ENCODE measurements at regions not wholly inside any gene's neighbourhood (a gene's known extent, or its start where the extent isn't known, plus 50 kb on each side); places are given as distances from the start of the nearest gene placed in this dataset.
A peak's percentile ranks its signal among the peaks of the same experiment; 100 is the strongest.
"Not testable (repeated sequence)": the region's sequence is repeated elsewhere in the genome, so short reads cannot be mapped to it uniquely, and the experiment has no call there.

DNA sequence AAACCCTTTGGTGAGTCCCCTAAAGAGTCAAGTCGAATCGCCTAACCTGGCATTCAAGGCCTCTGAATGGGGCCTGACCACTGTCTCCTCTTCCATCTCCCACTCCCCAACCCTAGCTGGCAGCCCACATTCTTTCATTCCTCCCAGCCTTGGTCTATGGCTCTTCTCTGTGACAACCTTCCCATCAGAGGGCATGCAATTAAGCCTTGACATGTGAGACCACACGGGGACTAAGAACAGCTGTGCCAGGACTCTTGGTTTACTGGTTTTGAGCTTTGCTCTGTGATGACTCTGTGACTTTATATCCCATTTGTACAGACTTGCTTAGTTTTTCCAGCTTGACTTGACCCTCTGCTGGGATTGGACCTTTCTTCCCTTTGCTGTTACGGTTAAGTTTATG lies 116.6 kb downstream of the BUB3 start:
- no peak for DNase-seq

GRCh38 chr10:123272171-123272570 lies 118.0 kb downstream of the BUB3 start:
- DNase-seq = no peak

- DNase-seq = no peak
Observed at GRCh38 chr10:123274306-123275135, 120.3 kb downstream of the BUB3 start.

DNA sequence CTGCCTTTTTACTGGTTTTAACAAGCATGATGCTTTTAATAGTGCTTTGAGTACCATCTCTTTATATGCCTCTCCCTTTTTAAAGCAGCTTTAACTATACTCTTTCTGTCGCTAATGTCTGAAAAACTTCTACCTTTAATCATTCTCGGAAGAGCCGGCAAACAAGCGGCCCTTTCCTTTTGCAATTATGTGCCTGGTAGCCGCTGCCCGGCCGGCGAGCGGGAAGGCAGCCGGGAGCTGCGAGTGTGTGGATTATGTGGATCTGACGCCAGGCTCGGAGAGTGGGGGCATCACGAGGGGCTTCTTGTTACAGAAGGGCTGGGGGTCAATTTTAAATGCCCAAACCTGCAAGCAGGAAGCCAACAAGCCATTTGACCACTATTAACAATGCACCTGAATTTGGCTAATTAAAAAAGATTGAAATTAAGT lies 120.9 kb downstream of the BUB3 start:
- DNase-seq = no peak

- DNase-seq = no peak
Observed at GRCh38 chr10:123278445-123278844, 124.2 kb downstream of the BUB3 start.

DNA sequence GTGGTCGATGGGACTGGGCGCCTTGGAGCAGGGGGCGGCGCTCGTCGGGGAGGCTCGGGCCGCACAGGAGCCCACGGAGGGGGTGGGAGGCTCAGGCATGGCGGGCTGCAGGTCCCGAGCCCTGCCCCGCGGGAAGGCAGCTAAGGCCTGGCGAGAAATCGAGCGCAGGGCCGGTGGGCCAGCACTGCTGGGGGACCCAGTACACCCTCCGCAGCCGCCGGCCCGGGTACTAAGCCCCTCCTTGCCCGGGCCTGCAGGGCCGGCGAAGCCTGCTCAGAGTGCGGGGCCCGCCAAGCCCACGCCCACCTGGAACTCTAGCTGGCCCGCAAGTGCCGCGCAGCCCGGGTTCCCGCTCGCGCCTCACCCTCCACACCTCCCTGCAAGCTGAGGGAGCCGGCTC lies 129.2 kb downstream of the BUB3 start:
- not testable (repeated sequence) for DNase-seq

- DNase-seq = no peak
Observed at GRCh38 chr10:123284022-123284421, 129.8 kb downstream of the BUB3 start.

DNA sequence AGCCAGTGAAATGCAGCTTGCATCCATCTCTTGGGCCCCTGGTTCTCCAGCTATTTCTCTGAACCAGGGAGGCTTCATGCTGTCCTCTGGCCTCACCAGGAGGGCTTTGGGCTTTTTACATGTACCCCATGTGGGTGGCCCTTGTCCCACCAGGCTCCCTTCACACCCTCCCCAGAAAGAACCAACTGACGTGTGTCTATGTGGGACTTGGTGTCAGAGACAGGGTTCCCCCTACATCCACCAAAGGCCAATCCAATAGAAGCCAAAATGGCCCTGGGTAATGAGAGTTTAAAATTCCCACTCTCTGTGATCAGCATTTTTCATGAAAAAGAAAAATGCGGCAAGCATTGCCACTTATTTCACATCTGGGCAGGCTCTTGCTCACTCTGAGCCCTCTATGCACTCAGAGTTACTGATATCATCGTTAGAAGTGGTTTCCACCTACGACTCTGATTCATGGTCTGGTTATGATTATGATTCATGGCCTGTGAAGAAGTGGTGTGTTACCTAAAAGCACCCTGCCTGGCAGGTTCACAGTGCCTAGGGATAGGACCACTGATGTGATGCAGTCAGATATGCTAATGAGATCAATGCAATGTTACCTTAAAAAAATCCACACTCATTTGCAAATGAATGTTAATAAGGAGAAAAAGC lies 133.5 kb downstream of the BUB3 start:
- peak; percentile 34 for DNase-seq

DNA sequence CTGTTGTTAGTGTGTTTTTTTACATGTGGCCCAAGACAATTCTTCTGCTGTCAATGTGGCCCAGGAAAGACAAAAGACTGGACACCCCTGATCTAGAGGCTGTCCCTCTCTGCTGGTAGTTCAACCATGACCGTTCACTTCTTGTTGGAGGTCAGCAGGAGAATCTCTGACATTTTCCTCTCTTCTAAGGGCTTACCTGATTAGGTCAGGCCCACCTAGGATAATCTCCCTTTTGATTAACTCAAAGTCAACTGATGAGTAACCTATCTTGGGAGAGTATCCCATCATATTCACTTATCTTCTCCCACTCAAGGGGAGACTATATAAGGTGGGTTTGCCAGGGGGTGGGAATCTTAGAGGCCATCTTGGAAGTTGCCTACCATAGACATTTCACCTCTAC lies 135.2 kb downstream of the BUB3 start:
- no peak for DNase-seq

DNA sequence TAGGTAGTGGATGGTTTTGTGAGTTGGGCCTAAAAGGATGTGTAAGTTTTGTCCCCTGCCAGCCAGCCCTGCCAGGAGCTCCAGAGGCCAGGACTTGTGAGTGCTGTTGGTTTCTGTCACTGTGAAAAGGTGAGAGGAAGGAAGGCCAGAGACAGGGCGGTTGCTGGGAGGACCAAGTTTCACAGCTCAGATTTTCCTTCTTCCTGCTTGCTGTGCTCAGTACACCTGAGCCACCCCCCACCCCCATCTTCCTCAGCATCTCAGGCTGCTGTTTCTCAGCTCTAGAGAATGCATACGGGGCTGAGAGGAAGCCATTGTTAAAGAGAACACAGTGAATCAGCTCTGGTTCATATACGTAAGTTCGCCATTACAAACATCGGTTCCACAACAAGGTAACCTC lies 139.9 kb downstream of the BUB3 start:
- DNase-seq = no peak

DNA sequence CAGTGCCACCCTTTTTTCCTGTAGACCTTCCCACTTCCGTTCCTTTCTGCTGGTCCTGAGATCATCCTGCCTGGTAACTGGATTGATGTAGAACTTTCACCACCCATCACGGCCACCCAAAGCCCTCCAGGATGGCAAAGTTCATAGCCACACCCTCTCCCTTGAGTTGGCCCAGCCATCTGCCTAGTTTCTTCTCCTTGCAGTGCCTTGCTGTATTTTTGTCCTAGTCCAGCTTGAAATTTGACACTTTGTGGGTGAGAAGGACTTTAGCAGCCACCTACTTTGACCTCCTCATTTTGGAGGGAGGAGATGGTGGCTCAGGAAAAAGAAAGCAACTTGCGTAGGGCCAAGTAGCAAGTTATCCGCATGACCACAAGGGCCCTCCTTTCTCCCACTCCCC lies 140.7 kb downstream of the BUB3 start:
- DNase-seq = no peak

DNA sequence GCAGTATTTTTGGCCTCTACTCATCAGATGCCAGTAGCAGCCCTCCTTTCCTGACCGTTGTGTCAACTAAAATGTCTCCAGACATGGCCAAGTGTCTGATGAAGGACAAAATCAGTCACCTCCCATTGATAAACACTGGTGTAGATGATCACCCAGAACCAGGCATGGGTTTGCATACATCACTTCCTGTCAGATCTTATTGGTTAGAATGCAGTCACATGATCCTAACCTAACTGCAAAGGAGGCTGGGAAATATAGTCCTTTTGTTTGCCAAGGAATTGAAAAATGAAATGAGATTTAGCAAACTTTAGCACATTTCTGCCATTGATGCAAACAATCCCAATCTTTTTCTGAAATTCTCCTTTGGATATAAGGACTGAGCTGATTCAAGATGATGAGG lies 141.4 kb downstream of the BUB3 start:
- no peak for DNase-seq

DNA sequence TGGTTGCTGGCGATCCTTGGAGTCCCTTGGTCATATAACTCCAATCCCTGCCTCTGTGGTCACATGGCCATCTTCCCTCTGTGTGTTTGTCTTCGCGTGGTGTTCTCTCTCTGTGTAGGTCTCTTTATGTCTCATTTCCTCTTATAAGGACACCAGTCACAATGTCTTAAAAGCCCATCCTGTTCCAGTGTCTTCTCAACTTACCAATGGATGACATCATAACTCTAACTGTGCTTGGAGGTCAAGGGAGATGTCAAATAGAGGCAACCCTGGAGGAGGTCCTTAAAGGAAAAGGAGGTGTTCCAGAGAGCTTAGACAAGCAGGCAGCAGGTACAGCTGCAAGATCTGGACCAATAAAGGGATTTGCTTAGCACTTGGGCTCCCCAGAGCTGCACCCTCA lies 143.0 kb downstream of the BUB3 start:
- DNase-seq = no peak

GRCh38 chr10:123298583-123298982 lies 144.4 kb downstream of the BUB3 start:
- DNase-seq = no peak

GRCh38 chr10:123299598-123299997 lies 145.4 kb downstream of the BUB3 start:
- no peak for DNase-seq

GRCh38 chr10:123301077-123301857 lies 147.1 kb downstream of the BUB3 start:
- DNase-seq = peak; percentile 37

- no peak for DNase-seq
Observed at GRCh38 chr10:123303581-123304337, 149.6 kb downstream of the BUB3 start.

GRCh38 chr10:123305671-123306070 lies 151.5 kb downstream of the BUB3 start:
- DNase-seq = no peak

- DNase-seq = no peak
Observed at GRCh38 chr10:123306290-123306689, 152.1 kb downstream of the BUB3 start.

- no peak for DNase-seq
Observed at GRCh38 chr10:123309731-123310130, 155.5 kb downstream of the BUB3 start.

DNA sequence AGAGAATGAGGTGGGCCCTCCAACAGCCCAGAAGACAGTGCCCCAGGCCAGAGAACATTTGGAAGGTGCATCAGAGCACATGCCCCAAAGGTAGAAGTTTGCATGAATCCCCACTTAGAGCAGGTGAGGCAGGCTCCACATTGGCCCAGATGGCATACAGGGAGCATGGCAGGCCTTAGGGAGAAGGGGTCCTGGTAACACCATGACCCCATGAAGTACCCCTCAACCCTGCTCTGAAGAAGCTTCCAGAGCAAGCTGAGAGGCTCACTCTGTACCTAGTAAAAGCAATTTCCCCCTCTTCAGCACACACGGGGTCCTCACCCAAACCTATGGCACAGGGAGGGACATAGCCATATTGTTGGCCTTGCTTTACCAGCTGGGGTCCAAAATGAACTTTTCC lies 162.6 kb downstream of the BUB3 start:
- no peak for DNase-seq

- no peak for DNase-seq
Observed at GRCh38 chr10:123318516-123318915, 164.3 kb downstream of the BUB3 start.

GRCh38 chr10:123320091-123320490 lies 165.9 kb downstream of the BUB3 start:
- DNase-seq = no peak
